HepG2 (cell line): ENCODE measurements at regions not wholly inside any gene's neighbourhood (a gene's known extent, or its start where the extent isn't known, plus 50 kb on each side); places are given as distances from the start of the nearest gene placed in this dataset.

Experiments used
- HOXA9 ChIP-seq: sonication (generic); formaldehyde crosslinking; IDR thresholded peaks from 2 replicates; pipeline ENCODE4 v1.8.1; 2022; ENCODE audit warnings: missing genetic modification reagents, mild to moderate bottlenecking, moderate library complexity, borderline replicate concordance
- ISX ChIP-seq: sonication (generic); formaldehyde crosslinking; conservative IDR thresholded peaks from 2 replicates; pipeline ENCODE4 v1.5.0; 2020; ENCODE audit warnings: missing genetic modification reagents
- MXI1 ChIP-seq: IDR thresholded peaks from 3 replicates; pipeline ENCODE4 v1.6.1; 2012; ENCODE audit warnings: low read depth, low read length, inconsistent platforms, borderline replicate concordance
- NCOA2 ChIP-seq: sonication (generic); formaldehyde crosslinking; IDR thresholded peaks from 2 replicates; pipeline ENCODE4 v1.8.0; 2022; ENCODE audit warnings: inconsistent platforms
- ZBTB49 ChIP-seq: sonication (generic); formaldehyde crosslinking; IDR thresholded peaks from 2 replicates; pipeline ENCODE4 v1.4.0; 2020; ENCODE audit warnings: missing genetic modification reagents, borderline replicate concordance
- ZFP91 ChIP-seq: sonication (generic); formaldehyde crosslinking; IDR thresholded peaks from 2 replicates; pipeline ENCODE4 v1.9.0; 2022; ENCODE audit warnings: missing genetic modification reagents, mild to moderate bottlenecking, borderline replicate concordance
- ZNF703 ChIP-seq: sonication (generic); formaldehyde crosslinking; IDR thresholded peaks from 2 replicates; pipeline ENCODE4 v1.5.1; 2020; ENCODE audit warnings: missing genetic modification reagents, mild to moderate bottlenecking, moderate library complexity, borderline replicate concordance
- ZNF800 ChIP-seq: sonication (generic); formaldehyde crosslinking; IDR thresholded peaks from 2 replicates; pipeline ENCODE4 v1.4.0; 2020; ENCODE audit warnings: missing genetic modification reagents
- TF ChIP-seq, protein P1 (sequence below): sonication (generic); formaldehyde crosslinking; IDR thresholded peaks from 2 replicates; pipeline ENCODE4 v1.4.0; 2020; ENCODE audit warnings: missing genetic modification reagents, mild to moderate bottlenecking, borderline replicate concordance
- TF ChIP-seq, protein P2 (sequence below): IDR thresholded peaks from 2 replicates; pipeline ENCODE4 v1.6.1; 2018; ENCODE audit warnings: missing genetic modification reagents
- TF ChIP-seq, protein P3 (sequence below): IDR thresholded peaks from 2 replicates; pipeline ENCODE4 v1.6.1; 2016; ENCODE audit warnings: mild to moderate bottlenecking
- TF ChIP-seq, protein P4 (sequence below): sonication (generic); formaldehyde crosslinking; IDR thresholded peaks from 2 replicates; pipeline ENCODE4 v1.5.1; 2020; ENCODE audit warnings: mild to moderate bottlenecking, missing genetic modification reagents, moderate library complexity

DNA sequence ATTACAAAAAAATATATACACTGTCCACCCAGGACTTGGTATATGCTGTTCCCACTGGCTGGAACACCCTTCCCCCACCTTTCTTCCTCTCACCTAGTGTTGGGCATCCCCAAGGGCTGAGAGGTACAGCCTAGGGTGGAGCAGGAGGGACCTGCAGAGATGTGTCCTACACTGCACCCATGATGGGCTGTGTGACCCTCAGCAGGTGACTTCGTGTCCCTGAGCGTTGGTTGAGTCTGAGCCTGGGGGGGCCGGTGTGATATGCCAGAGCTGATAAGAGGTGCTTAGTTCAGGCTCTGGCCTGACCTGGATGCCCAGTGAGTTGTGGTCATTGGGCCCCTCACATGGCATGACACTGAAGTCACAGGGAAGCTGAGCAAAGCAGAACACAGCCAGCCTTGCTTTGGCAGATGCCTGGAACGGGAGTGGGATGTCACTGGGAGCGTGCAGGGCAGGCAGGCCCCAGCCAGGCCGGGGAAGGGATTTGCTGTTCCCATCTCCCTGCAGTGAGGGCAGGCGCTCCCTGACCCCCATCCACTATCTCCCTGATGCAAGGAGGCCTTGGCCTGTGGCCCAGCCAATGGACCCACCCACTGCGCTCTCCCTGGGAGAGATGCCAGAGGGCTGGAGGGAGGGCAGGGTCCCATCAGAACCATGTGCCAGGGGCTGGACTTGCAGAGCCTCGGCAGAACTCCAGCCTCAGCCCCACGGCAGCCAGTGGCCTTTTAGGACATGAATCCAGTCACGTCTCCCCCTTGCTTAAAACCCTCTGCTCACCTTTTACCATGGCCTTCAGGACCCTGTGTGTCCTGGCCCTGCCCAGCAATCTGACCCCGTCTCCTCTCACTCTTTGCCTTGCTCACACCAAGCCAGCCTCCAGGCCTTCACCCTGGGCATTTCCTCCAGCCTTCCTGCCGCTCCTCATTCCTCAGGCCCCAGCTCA, 138.9 kb downstream of the MN1 start (continued):
- TF ChIP-seq ZNF800 (CRISPR knock-in tag) (no peak), ZFP91 (CRISPR knock-in tag) (peak; percentile 38; the same call in 1 of the 2 replicates), MXI1 (no peak), ZNF703 (CRISPR knock-in tag) (no peak), ISX (CRISPR knock-in tag) (no peak), HOXA9 (no peak), ZBTB49 (CRISPR knock-in tag) (no peak), NCOA2 (CRISPR knock-in tag) (no peak)
- TF ChIP-seq, protein P1, sequence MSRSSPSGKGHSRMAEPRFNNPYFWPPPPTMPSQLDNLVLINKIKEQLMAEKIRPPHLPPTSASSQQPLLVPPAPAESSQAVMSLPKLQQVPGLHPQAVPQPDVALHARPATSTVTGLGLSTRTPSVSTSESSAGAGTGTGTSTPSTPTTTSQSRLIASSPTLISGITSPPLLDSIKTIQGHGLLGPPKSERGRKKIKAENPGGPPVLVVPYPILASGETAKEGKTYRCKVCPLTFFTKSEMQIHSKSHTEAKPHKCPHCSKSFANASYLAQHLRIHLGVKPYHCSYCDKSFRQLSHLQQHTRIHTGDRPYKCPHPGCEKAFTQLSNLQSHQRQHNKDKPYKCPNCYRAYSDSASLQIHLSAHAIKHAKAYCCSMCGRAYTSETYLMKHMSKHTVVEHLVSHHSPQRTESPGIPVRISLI (CRISPR knock-in tag) = no peak
- TF ChIP-seq, protein P2, sequence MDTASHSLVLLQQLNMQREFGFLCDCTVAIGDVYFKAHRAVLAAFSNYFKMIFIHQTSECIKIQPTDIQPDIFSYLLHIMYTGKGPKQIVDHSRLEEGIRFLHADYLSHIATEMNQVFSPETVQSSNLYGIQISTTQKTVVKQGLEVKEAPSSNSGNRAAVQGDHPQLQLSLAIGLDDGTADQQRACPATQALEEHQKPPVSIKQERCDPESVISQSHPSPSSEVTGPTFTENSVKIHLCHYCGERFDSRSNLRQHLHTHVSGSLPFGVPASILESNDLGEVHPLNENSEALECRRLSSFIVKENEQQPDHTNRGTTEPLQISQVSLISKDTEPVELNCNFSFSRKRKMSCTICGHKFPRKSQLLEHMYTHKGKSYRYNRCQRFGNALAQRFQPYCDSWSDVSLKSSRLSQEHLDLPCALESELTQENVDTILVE = no peak
- TF ChIP-seq, protein P3, sequence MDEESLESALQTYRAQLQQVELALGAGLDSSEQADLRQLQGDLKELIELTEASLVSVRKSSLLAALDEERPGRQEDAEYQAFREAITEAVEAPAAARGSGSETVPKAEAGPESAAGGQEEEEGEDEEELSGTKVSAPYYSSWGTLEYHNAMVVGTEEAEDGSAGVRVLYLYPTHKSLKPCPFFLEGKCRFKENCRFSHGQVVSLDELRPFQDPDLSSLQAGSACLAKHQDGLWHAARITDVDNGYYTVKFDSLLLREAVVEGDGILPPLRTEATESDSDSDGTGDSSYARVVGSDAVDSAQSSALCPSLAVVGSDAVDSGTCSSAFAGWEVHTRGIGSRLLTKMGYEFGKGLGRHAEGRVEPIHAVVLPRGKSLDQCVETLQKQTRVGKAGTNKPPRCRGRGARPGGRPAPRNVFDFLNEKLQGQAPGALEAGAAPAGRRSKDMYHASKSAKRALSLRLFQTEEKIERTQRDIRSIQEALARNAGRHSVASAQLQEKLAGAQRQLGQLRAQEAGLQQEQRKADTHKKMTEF (CRISPR knock-in tag) = no peak
- TF ChIP-seq, protein P4, sequence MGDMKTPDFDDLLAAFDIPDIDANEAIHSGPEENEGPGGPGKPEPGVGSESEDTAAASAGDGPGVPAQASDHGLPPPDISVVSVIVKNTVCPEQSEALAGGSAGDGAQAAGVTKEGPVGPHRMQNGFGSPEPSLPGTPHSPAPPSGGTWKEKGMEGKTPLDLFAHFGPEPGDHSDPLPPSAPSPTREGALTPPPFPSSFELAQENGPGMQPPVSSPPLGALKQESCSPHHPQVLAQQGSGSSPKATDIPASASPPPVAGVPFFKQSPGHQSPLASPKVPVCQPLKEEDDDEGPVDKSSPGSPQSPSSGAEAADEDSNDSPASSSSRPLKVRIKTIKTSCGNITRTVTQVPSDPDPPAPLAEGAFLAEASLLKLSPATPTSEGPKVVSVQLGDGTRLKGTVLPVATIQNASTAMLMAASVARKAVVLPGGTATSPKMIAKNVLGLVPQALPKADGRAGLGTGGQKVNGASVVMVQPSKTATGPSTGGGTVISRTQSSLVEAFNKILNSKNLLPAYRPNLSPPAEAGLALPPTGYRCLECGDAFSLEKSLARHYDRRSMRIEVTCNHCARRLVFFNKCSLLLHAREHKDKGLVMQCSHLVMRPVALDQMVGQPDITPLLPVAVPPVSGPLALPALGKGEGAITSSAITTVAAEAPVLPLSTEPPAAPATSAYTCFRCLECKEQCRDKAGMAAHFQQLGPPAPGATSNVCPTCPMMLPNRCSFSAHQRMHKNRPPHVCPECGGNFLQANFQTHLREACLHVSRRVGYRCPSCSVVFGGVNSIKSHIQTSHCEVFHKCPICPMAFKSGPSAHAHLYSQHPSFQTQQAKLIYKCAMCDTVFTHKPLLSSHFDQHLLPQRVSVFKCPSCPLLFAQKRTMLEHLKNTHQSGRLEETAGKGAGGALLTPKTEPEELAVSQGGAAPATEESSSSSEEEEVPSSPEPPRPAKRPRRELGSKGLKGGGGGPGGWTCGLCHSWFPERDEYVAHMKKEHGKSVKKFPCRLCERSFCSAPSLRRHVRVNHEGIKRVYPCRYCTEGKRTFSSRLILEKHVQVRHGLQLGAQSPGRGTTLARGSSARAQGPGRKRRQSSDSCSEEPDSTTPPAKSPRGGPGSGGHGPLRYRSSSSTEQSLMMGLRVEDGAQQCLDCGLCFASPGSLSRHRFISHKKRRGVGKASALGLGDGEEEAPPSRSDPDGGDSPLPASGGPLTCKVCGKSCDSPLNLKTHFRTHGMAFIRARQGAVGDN (CRISPR knock-in tag) = peak; percentile 83
